ENCODE measurements at regions not wholly inside any gene's neighbourhood (a gene's known extent, or its start where the extent isn't known, plus 50 kb on each side); places are given as distances from the start of the nearest gene placed in this dataset.

GRCh38 chr5:2201421-2201820, 318.7 kb upstream of the IRX4 start:
- no peaks in the 10 kb centered on the region for H4K20me1 ChIP-seq (ENCODE audit: insufficient read depth, low read length)
- no peaks in the 10 kb centered on the region for H3K36me3 ChIP-seq (ENCODE audit: insufficient read depth, low read length)
- no peak overlapping the region for H3K27ac ChIP-seq (ENCODE audit: low read depth, low read length, poor library complexity, severe bottlenecking)
- no peak overlapping the region for H2AFZ ChIP-seq (ENCODE audit: low read length)
- H3K27me3 ChIP-seq (ENCODE audit: insufficient read depth, low read length): no peaks in the 10 kb centered on the region
- H3K9ac ChIP-seq (ENCODE audit: low read length): no peak overlapping the region
- H3F3A ChIP-seq (ENCODE audit: insufficient read depth, low read length): no peaks in the 10 kb centered on the region
- H3K4me3 ChIP-seq (ENCODE audit: low read depth, low read length, poor library complexity, severe bottlenecking): no peak overlapping the region
- no peaks in the 10 kb centered on the region for H3K4me1 ChIP-seq (ENCODE audit: insufficient read depth, low read length, severe bottlenecking)
- no peaks in the 10 kb centered on the region for H3K9me2 ChIP-seq (ENCODE audit: low read depth, low read length)
- TF ChIP-seq CTCF (IDR thresholded peaks at IDR 0.05; ENCODE audit: low read length) (no peak), EZH2 (IDR thresholded peaks at IDR 0.05; ENCODE audit: borderline replicate concordance, low read length) (no peak)
- no peaks in the 10 kb centered on the region for H3K9me3 ChIP-seq (ENCODE audit: low read length)
- H3K4me2 ChIP-seq (ENCODE audit: low read length): no peak overlapping the region
- H3K79me2 ChIP-seq (ENCODE audit: insufficient read depth, low read length): no peaks in the 10 kb centered on the region

GRCh38 chr5:2201011-2201410, 318.3 kb upstream of the IRX4 start:
- Histone ChIP-seq H3K4me3 (ENCODE audit: low read depth, low read length, poor library complexity, severe bottlenecking) (no peak overlapping the region), H3K9me2 (ENCODE audit: low read depth, low read length) (no peaks in the 10 kb centered on the region), H3K27ac (ENCODE audit: low read depth, low read length, poor library complexity, severe bottlenecking) (no peak overlapping the region), H2AFZ (ENCODE audit: low read length) (no peak overlapping the region), H3K9ac (ENCODE audit: low read length) (no peak overlapping the region), H3F3A (ENCODE audit: insufficient read depth, low read length) (no peaks in the 10 kb centered on the region), H3K4me1 (ENCODE audit: insufficient read depth, low read length, severe bottlenecking) (no peaks in the 10 kb centered on the region), H3K9me3 (ENCODE audit: low read length) (no peaks in the 10 kb centered on the region), H3K36me3 (ENCODE audit: insufficient read depth, low read length) (no peaks in the 10 kb centered on the region), H3K79me2 (ENCODE audit: insufficient read depth, low read length) (no peaks in the 10 kb centered on the region), H3K4me2 (ENCODE audit: low read length) (no peak overlapping the region), H4K20me1 (ENCODE audit: insufficient read depth, low read length) (no peaks in the 10 kb centered on the region), H3K27me3 (ENCODE audit: insufficient read depth, low read length) (no peaks in the 10 kb centered on the region)
- TF ChIP-seq CTCF (IDR thresholded peaks at IDR 0.05; ENCODE audit: low read length): no peak

GRCh38 chr5:2200261-2200950, 317.7 kb upstream of the IRX4 start:
- Histone ChIP-seq H3K4me2 (ENCODE audit: low read length) (no peak overlapping the region), H3F3A (ENCODE audit: insufficient read depth, low read length) (no peaks in the 10 kb centered on the region), H3K9me3 (ENCODE audit: low read length) (no peaks in the 10 kb centered on the region), H3K9me2 (ENCODE audit: low read depth, low read length) (no peaks in the 10 kb centered on the region), H4K20me1 (ENCODE audit: insufficient read depth, low read length) (no peaks in the 10 kb centered on the region), H3K36me3 (ENCODE audit: insufficient read depth, low read length) (no peaks in the 10 kb centered on the region), H3K4me1 (ENCODE audit: insufficient read depth, low read length, severe bottlenecking) (no peaks in the 10 kb centered on the region), H3K27ac (ENCODE audit: low read depth, low read length, poor library complexity, severe bottlenecking) (no peak overlapping the region), H2AFZ (ENCODE audit: low read length) (no peak overlapping the region), H3K79me2 (ENCODE audit: insufficient read depth, low read length) (no peaks in the 10 kb centered on the region), H3K27me3 (ENCODE audit: insufficient read depth, low read length) (no peaks in the 10 kb centered on the region), H3K9ac (ENCODE audit: low read length) (no peak overlapping the region), H3K4me3 (ENCODE audit: low read depth, low read length, poor library complexity, severe bottlenecking) (no peak overlapping the region)
- TF ChIP-seq CTCF (IDR thresholded peaks at IDR 0.05; ENCODE audit: low read length): no peak
- no peak for TF ChIP-seq EZH2 (IDR thresholded peaks at IDR 0.05; ENCODE audit: borderline replicate concordance, low read length)

All from OCI-LY1 (cell line).